ENCODE measurements at regions not wholly inside any gene's neighbourhood (a gene's known extent, or its start where the extent isn't known, plus 50 kb on each side); places are given as distances from the start of the nearest gene placed in this dataset.

DNA sequence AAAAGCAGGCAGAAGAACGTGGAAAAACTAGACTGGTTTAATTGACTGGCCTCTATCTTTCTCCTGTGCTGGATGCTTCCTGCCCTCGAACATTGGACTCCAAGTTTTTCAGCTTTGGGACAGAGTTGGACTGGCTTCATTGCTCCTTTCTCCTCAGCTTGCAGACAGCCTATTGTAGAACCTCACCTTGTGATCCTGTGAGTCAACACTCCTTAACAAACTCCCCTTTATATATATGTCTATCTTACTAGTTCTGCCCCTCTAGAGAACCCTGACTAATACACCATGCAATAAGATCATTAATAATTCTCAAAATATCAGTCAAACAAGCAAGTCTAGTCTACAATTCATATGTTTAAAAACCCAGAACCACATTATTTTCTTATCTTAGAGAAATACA, 662.4 kb downstream of the TBC1D4 start:
- TF ChIP-seq, protein P1, sequence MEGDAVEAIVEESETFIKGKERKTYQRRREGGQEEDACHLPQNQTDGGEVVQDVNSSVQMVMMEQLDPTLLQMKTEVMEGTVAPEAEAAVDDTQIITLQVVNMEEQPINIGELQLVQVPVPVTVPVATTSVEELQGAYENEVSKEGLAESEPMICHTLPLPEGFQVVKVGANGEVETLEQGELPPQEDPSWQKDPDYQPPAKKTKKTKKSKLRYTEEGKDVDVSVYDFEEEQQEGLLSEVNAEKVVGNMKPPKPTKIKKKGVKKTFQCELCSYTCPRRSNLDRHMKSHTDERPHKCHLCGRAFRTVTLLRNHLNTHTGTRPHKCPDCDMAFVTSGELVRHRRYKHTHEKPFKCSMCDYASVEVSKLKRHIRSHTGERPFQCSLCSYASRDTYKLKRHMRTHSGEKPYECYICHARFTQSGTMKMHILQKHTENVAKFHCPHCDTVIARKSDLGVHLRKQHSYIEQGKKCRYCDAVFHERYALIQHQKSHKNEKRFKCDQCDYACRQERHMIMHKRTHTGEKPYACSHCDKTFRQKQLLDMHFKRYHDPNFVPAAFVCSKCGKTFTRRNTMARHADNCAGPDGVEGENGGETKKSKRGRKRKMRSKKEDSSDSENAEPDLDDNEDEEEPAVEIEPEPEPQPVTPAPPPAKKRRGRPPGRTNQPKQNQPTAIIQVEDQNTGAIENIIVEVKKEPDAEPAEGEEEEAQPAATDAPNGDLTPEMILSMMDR (IDR thresholded peaks at IDR 0.05 in 2 of 3, conservative IDR thresholded peaks at IDR 0.05 in 1 of 3; ENCODE audit: control insufficient read depth in 2 of 3, extremely low read depth in 1 of 3, insufficient read depth in 1 of 3, low read depth in 3 of 3, low read length in 3 of 3): no peak
- TF ChIP-seq, protein P2, sequence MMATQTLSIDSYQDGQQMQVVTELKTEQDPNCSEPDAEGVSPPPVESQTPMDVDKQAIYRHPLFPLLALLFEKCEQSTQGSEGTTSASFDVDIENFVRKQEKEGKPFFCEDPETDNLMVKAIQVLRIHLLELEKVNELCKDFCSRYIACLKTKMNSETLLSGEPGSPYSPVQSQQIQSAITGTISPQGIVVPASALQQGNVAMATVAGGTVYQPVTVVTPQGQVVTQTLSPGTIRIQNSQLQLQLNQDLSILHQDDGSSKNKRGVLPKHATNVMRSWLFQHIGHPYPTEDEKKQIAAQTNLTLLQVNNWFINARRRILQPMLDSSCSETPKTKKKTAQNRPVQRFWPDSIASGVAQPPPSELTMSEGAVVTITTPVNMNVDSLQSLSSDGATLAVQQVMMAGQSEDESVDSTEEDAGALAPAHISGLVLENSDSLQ (IDR thresholded peaks at IDR 0.05): no peak
- no peak for TF ChIP-seq TCF7 (IDR thresholded peaks at IDR 0.05; ENCODE audit: borderline replicate concordance)
- TF ChIP-seq NR2C1 (IDR thresholded peaks at IDR 0.05): no peak
- no peak for TF ChIP-seq TCF3 (IDR thresholded peaks at IDR 0.05; ENCODE audit: borderline replicate concordance, insufficient read depth, low read depth, low read length)
- TF ChIP-seq CEBPB (IDR thresholded peaks at IDR 0.05; ENCODE audit: borderline replicate concordance in 1 of 2, low read depth in 2 of 2, low read length in 2 of 2): no peak
- TF ChIP-seq NFXL1 (IDR thresholded peaks at IDR 0.05; ENCODE audit: borderline replicate concordance): no peak
- TF ChIP-seq ZZZ3 (IDR thresholded peaks at IDR 0.05; ENCODE audit: control insufficient read depth, insufficient read length, low read depth): no peak
